Hepatocyte (in vitro differentiated cells): ENCODE measurements at regions not wholly inside any gene's neighbourhood (a gene's known extent, or its start where the extent isn't known, plus 50 kb on each side); places are given as distances from the start of the nearest gene placed in this dataset.

Source experiments
- CTCF ChIP-seq: fragments of 200-600 bp; sonication (generic); IDR thresholded peaks from 2 replicates; pipeline ENCODE4 v1.5.1; 2016; ENCODE audit warnings: antibody characterized with exemption, mild to moderate bottlenecking; ENCODE audit not compliant: poor library complexity
- EZH2 ChIP-seq: fragments of 200-600 bp; sonication (generic); IDR thresholded peaks from 2 replicates; pipeline ENCODE4 v1.6.1; 2016; ENCODE audit warnings: antibody characterized with exemption, mild to moderate bottlenecking, borderline replicate concordance

GRCh38 chr3:74091204-74091603, 466.5 kb upstream of the PDZRN3 start:
- no peak for TF ChIP-seq EZH2
- no peak for TF ChIP-seq CTCF
